ENCODE measurements at regions not wholly inside any gene's neighbourhood (a gene's known extent, or its start where the extent isn't known, plus 50 kb on each side); places are given as distances from the start of the nearest gene placed in this dataset.

- Histone ChIP-seq H3K9me3 (no peaks in the 10 kb centered on the region), H3K4me3 (no peak overlapping the region), H3K27ac (no peak overlapping the region), H3K4me1 (no peaks in the 10 kb centered on the region), H3K27me3 (no peaks in the 10 kb centered on the region), H3K36me3 (no peaks in the 10 kb centered on the region)
- intact Hi-C loops (cut with DNase I; ENCODE audit: low total_unique reads): no loop called here
- DNase-seq: no peak
- TF ChIP-seq CTCF (IDR thresholded peaks at IDR 0.05) (no peak), POLR2A (IDR thresholded peaks at IDR 0.05) (no peak)
Measured at GRCh38 chr4:23245203-23245832, 552.6 kb downstream of the GBA3 start.

GRCh38 chr4:23242962-23243361 is 550.2 kb downstream of the GBA3 start:
- Histone ChIP-seq H3K4me1 (no peaks in the 10 kb centered on the region), H3K27ac (no peak overlapping the region), H3K9me3 (no peaks in the 10 kb centered on the region), H3K4me3 (no peak overlapping the region), H3K36me3 (no peaks in the 10 kb centered on the region), H3K27me3 (no peaks in the 10 kb centered on the region)
- TF ChIP-seq POLR2A (IDR thresholded peaks at IDR 0.05) (no peak), CTCF (IDR thresholded peaks at IDR 0.05) (no peak)
- no peak for DNase-seq
- intact Hi-C loops (cut with DNase I; ENCODE audit: low total_unique reads): no loop called here

- Histone ChIP-seq H3K9me3 (no peaks in the 10 kb centered on the region), H3K27me3 (no peaks in the 10 kb centered on the region), H3K4me3 (no peak overlapping the region), H3K27ac (no peak overlapping the region), H3K36me3 (no peaks in the 10 kb centered on the region), H3K4me1 (no peaks in the 10 kb centered on the region)
- intact Hi-C loops (cut with DNase I; ENCODE audit: low total_unique reads): no loop called here
- no peak for DNase-seq
- TF ChIP-seq CTCF (IDR thresholded peaks at IDR 0.05): no peak
- TF ChIP-seq POLR2A (IDR thresholded peaks at IDR 0.05): no peak
Measured at GRCh38 chr4:23241408-23241807, 548.7 kb downstream of the GBA3 start.

GRCh38 chr4:23238848-23239247 is 546.1 kb downstream of the GBA3 start:
- no peaks in the 10 kb centered on the region for H3K27me3 ChIP-seq
- H3K36me3 ChIP-seq: no peaks in the 10 kb centered on the region
- no peak for DNase-seq
- H3K4me1 ChIP-seq: no peaks in the 10 kb centered on the region
- no peak overlapping the region for H3K27ac ChIP-seq
- intact Hi-C loops (cut with DNase I; ENCODE audit: low total_unique reads): no loop called here
- no peak overlapping the region for H3K4me3 ChIP-seq
- H3K9me3 ChIP-seq: no peaks in the 10 kb centered on the region
- TF ChIP-seq POLR2A (IDR thresholded peaks at IDR 0.05) (no peak), CTCF (IDR thresholded peaks at IDR 0.05) (no peak)

GRCh38 chr4:23237771-23238170 is 545.0 kb downstream of the GBA3 start:
- intact Hi-C loops (cut with DNase I; ENCODE audit: low total_unique reads): no loop called here
- H3K9me3 ChIP-seq: no peaks in the 10 kb centered on the region
- no peak overlapping the region for H3K4me3 ChIP-seq
- TF ChIP-seq POLR2A (IDR thresholded peaks at IDR 0.05) (no peak), CTCF (IDR thresholded peaks at IDR 0.05) (no peak)
- no peaks in the 10 kb centered on the region for H3K36me3 ChIP-seq
- no peak overlapping the region for H3K27ac ChIP-seq
- H3K27me3 ChIP-seq: no peaks in the 10 kb centered on the region
- H3K4me1 ChIP-seq: no peaks in the 10 kb centered on the region
- no peak for DNase-seq

Measured in uterus (tissue), 3 donors.